Peyer's patch (tissue), 4 donors: ENCODE measurements at regions not wholly inside any gene's neighbourhood (a gene's known extent, or its start where the extent isn't known, plus 50 kb on each side); places are given as distances from the start of the nearest gene placed in this dataset.

Experiments
- CTCF ChIP-seq, 6 experiments: fragments of 450-650 bp in 4 of 6; fragments of 200-600 bp in 2 of 6; sonication (generic) in 1 of 6; IDR thresholded peaks; one replicate each; pipeline ENCODE4 v1.5.1; 2017 to 2019; ENCODE audit warnings: antibody characterized with exemption in 6 of 6, mild to moderate bottlenecking in 3 of 6, moderate library complexity in 1 of 6
- POLR2A ChIP-seq, 2 donors: fragments of 450-650 bp; IDR thresholded peaks; one replicate each; pipeline ENCODE4 v1.5.1; 2017; ENCODE audit warnings: antibody characterized with exemption in 2 of 2, mild to moderate bottlenecking in 2 of 2, moderate library complexity in 2 of 2

DNA sequence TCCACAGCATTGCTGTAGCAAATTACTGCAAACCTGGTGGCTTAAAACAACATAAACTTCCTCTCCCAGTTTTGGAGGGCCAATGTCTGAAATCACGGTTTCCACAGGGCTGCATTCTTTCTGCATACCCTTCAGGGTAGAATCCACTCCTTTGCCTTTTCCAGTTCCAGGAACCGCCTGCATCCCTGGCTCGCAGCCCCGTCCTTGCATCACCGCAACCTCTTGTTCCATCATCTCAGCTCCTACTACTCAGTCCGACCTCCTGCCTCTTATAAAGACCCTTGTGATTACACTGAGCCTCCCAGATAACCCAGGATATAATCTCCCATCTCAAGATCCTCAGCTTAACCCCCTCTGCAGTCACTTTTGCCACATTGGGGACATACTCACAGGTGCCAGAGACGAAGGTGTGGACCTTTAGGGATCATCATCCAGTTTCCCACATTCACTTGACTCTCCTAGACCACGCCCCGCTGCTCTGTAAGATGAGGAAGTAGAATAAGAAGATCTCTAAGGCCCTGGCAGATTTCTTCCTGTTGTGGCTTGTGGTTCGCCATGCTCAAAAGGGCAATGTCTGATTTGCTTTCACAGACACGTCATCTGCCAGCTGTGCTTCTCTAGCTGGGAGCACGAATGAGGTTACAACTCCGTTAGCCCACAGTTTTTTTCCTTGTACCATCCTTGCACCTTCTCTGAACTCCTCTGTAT, 103.6 kb upstream of the AGAP1 start:
- TF ChIP-seq CTCF (IDR thresholded peaks at IDR 0.05) (no peak), POLR2A (IDR thresholded peaks at IDR 0.05) (no peak)
